Esophagus squamous epithelium (tissue), 5 donors: ENCODE measurements at regions not wholly inside any gene's neighbourhood (a gene's known extent, or its start where the extent isn't known, plus 50 kb on each side); places are given as distances from the start of the nearest gene placed in this dataset.

Experiments used
- DNase-seq: peaks from one replicate; lab custom pipeline; 2025; lab: John Stamatoyannopoulos, UW
- H3K27ac ChIP-seq, 4 donors: fragments of 200-600 bp; sonication (generic); one replicate each; pipeline ENCODE4 v1.5.1; 2016 to 2019; ENCODE audit warnings: mild to moderate bottlenecking in 1 of 4
- H3K27me3 ChIP-seq, 4 donors: fragments of 200-600 bp; sonication (generic); 1 replicate in 3 of 4; 2 replicates in 1 of 4; pipeline versions ENCODE4 v1.5.1 to v1.6.0; 2017 to 2021; ENCODE audit warnings: antibody characterized with exemption in 1 of 4
- H3K36me3 ChIP-seq, 3 donors: fragments of 200-600 bp; sonication (generic); one replicate each; pipeline ENCODE4 v1.5.1; 2016 to 2019
- H3K4me1 ChIP-seq, 3 donors: fragments of 200-600 bp; sonication (generic); one replicate each; pipeline ENCODE4 v1.5.1; 2017 to 2019
- H3K4me3 ChIP-seq, 4 donors: fragments of 200-600 bp; sonication (generic); 1 replicate in 3 of 4; 2 replicates in 1 of 4; pipeline ENCODE4 v1.5.1; 2016 to 2019; ENCODE audit warnings: mild to moderate bottlenecking in 2 of 4, moderate library complexity in 1 of 4
- H3K9me3 ChIP-seq, 3 donors: fragments of 200-600 bp; sonication (generic); one replicate each; pipeline ENCODE4 v1.5.1; 2016 to 2019
- CTCF ChIP-seq, 6 experiments: fragments of 450-650 bp in 4 of 6; fragments of 200-600 bp in 2 of 6; sonication (generic) in 2 of 6; IDR thresholded peaks; one replicate each; pipeline ENCODE4 v1.5.1; 2016 to 2019; ENCODE audit warnings: antibody characterized with exemption in 6 of 6, mild to moderate bottlenecking in 4 of 6, moderate library complexity in 4 of 6
- POLR2A ChIP-seq, 4 donors: fragments of 450-650 bp; IDR thresholded peaks; one replicate each; pipeline ENCODE4 v1.6.1; 2017; ENCODE audit warnings: antibody characterized with exemption in 4 of 4, mild to moderate bottlenecking in 4 of 4, moderate library complexity in 3 of 4
- WGBS, 2 donors: methylation state at CpG; one replicate each; pipeline ENCODE4 v1.1.5; 2018; 5-methylcytosine and 5-hydroxymethylcytosine counted together
- intact Hi-C: fragments of 100-400 bp; cut with DNase I; formaldehyde crosslinking; loops from one replicate; pipeline ENCODE4 v1.15.0; 2022
- donor health status: DM: yes; HTN: yes; CAD: no.

GRCh38 chr16:60922920-60923319, 1113.3 kb downstream of the CDH8 start:
- H3K36me3 ChIP-seq = no peaks in the 10 kb centered on the region
- no peak overlapping the region for H3K27ac ChIP-seq
- no peaks in the 10 kb centered on the region for H3K9me3 ChIP-seq
- 65 to 80% methylated on average over 2 of the region's 2 CpGs for WGBS, 2 donors
- no peak for TF ChIP-seq POLR2A (IDR thresholded peaks at IDR 0.05)
- TF ChIP-seq CTCF (IDR thresholded peaks at IDR 0.05) = no peak
- no peak for DNase-seq
- intact Hi-C loops = no loop called here
- H3K27me3 ChIP-seq = no peaks in the 10 kb centered on the region
- H3K4me3 ChIP-seq = no peak overlapping the region
- no peaks in the 10 kb centered on the region for H3K4me1 ChIP-seq

GRCh38 chr16:60914334-60914733, 1121.9 kb downstream of the CDH8 start:
- Histone ChIP-seq H3K9me3 (no peaks in the 10 kb centered on the region), H3K4me3 (no peak overlapping the region), H3K4me1 (no peaks in the 10 kb centered on the region), H3K27me3 (no peaks in the 10 kb centered on the region), H3K36me3 (no peaks in the 10 kb centered on the region), H3K27ac (no peak overlapping the region)
- DNase-seq = no peak
- WGBS, 2 donors = 68 to 71% methylated on average over 3 of the region's 3 CpGs
- TF ChIP-seq POLR2A (IDR thresholded peaks at IDR 0.05) (no peak), CTCF (IDR thresholded peaks at IDR 0.05) (no peak)
- intact Hi-C loops = no loop called here

GRCh38 chr16:60907645-60908044, 1128.6 kb downstream of the CDH8 start:
- intact Hi-C loops = no loop called here
- no peak overlapping the region for H3K4me3 ChIP-seq
- no peaks in the 10 kb centered on the region for H3K36me3 ChIP-seq
- H3K27me3 ChIP-seq = no peaks in the 10 kb centered on the region
- H3K9me3 ChIP-seq = no peaks in the 10 kb centered on the region
- WGBS, 2 donors = 75 to 79% methylated on average over 4 of the region's 4 CpGs
- no peak overlapping the region for H3K27ac ChIP-seq
- DNase-seq = no peak
- TF ChIP-seq CTCF (IDR thresholded peaks at IDR 0.05) (no peak), POLR2A (IDR thresholded peaks at IDR 0.05) (no peak)
- H3K4me1 ChIP-seq = no peaks in the 10 kb centered on the region

DNA sequence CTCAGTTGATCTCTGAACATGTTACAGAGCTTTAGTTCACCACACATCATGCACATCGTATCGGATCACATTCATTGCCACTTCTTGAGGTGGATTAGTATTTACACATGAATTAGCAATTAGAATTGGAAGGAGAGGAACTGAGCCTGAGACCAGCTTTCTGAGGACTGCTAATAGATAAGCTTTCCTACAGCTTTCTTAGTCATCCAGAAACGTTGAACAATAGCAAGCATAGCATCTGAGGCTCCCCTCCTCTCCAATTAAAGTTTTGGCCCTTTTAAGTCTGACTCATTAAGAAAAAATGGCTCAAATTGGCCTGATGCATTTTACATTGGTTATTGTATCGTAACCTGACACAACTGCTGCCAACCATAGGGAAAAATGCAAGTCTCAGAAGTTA, 1130.4 kb downstream of the CDH8 start:
- WGBS, 2 donors = 37 to 46% methylated on average over 4 of the region's 4 CpGs
- Histone ChIP-seq H3K36me3 (no peaks in the 10 kb centered on the region), H3K27ac (no peak overlapping the region), H3K9me3 (peaks cover 0 to under 1% (median 0%) of the 10 kb centered on the region in 3 donors), H3K4me3 (no peak overlapping the region), H3K4me1 (no peaks in the 10 kb centered on the region), H3K27me3 (no peaks in the 10 kb centered on the region)
- no peak for DNase-seq
- no peak for TF ChIP-seq CTCF (IDR thresholded peaks at IDR 0.05)
- TF ChIP-seq POLR2A (IDR thresholded peaks at IDR 0.05) = no peak
- intact Hi-C loops = no loop called here

- DNase-seq = no peak
- intact Hi-C loops = no loop called here
- TF ChIP-seq CTCF (IDR thresholded peaks at IDR 0.05) (no peak), POLR2A (IDR thresholded peaks at IDR 0.05) (no peak)
- Histone ChIP-seq H3K9me3 (peaks cover 0 to 5% (median 0%) of the 10 kb centered on the region in 3 donors), H3K4me1 (no peaks in the 10 kb centered on the region), H3K4me3 (no peak overlapping the region), H3K36me3 (no peaks in the 10 kb centered on the region), H3K27me3 (no peaks in the 10 kb centered on the region), H3K27ac (no peak overlapping the region)
- 84 to 89% methylated on average over 4 of the region's 4 CpGs for WGBS, 2 donors
Measured at GRCh38 chr16:60902114-60902513, 1134.1 kb downstream of the CDH8 start.
